ENCODE measurements at regions not wholly inside any gene's neighbourhood (a gene's known extent, or its start where the extent isn't known, plus 50 kb on each side); places are given as distances from the start of the nearest gene placed in this dataset.

DNA sequence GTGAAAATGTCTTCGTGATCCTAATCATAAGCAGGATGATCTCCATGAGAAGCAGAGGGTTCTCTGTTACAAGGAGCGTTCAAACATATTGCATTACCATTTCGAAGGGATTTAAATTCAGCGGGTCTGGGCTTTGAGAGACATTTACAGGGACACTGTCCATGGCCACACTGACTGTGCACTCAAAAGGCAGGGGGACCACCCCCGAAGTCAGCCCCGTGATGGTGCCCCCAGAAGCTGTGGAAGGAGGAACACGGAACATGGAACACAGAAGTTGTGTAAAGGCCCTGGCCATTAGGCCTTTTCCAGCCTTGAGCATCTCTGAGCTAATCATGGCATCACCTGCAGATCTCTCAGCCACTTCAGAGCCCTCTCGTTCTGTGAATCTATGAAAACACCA lies 268.4 kb upstream of the MYT1L start:
- H3K36me3 ChIP-seq (ENCODE audit: control insufficient read depth in 1 of 2, insufficient read depth in 2 of 2, low read depth in 1 of 2, low read length in 2 of 2) = no peaks in the 10 kb centered on the region

DNA sequence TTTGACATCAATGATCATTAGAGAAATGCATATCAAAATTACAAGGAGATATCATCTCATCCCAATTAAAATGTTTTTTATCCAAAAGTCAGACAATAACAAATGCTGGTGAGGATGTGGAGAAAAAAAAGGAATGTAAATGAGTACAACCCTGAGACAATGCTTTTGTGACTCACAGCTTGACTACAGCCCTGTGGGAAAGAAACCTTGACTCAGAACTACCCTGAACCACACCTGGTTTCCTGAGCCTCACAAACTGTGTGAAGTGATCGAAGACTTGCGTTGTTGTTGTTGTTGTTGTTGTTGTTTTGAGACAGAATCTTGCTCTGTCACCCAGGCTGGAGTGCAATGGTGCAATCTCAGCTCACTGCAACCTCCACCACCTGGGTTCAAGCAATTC lies 266.6 kb upstream of the MYT1L start:
- no peak overlapping the region for H2BK12ac ChIP-seq (ENCODE audit: low read length in 2 of 2)
- no peak overlapping the region for H2BK15ac ChIP-seq (ENCODE audit: low read depth, poor library complexity, severe bottlenecking)

More for the DNA sequence above, 268.4 kb upstream of the MYT1L start:
- DNase-seq = no peak
- Histone ChIP-seq H3K79me1 (replicated peaks; ENCODE audit: low read length, poor library complexity, severe bottlenecking) (no peaks in the 10 kb centered on the region), H2BK12ac (ENCODE audit: low read length in 2 of 2) (no peak overlapping the region), H3K27me3 (ENCODE audit: control insufficient read depth in 1 of 2, insufficient read depth in 1 of 2, low read length in 2 of 2) (no peaks in the 10 kb centered on the region), H4K8ac (ENCODE audit: low read length) (no peak overlapping the region), H3K4me1 (ENCODE audit: control insufficient read depth, insufficient read depth, low read depth, low read length) (no peaks in the 10 kb centered on the region), H3K27ac (ENCODE audit: low read length, poor library complexity, severe bottlenecking) (no peak overlapping the region), H2AK5ac (ENCODE audit: low read length, severe bottlenecking) (no peak overlapping the region), H3K14ac (ENCODE audit: low read length in 2 of 2) (no peak overlapping the region), H4K91ac (ENCODE audit: low read length) (no peak overlapping the region), H2BK15ac (ENCODE audit: low read depth, poor library complexity, severe bottlenecking) (no peak overlapping the region), H3K23ac (ENCODE audit: low read length in 2 of 2) (no peak overlapping the region), H2AFZ (ENCODE audit: low read depth, low read length) (no peak overlapping the region), H3K4ac (ENCODE audit: low read depth in 1 of 2, low read length in 2 of 2) (no peak overlapping the region), H2BK5ac (ENCODE audit: low read depth, low read length, poor library complexity, severe bottlenecking) (no peak overlapping the region), H3K4me2 (ENCODE audit: low read length, poor library complexity, severe bottlenecking) (no peak overlapping the region), H3K4me3 (ENCODE audit: insufficient read depth in 1 of 2, low read depth in 1 of 2, low read length in 2 of 2) (no peak overlapping the region), H3K9me3 (ENCODE audit: control insufficient read depth, low read length) (peaks cover 5% of the 10 kb centered on the region), H3K18ac (ENCODE audit: low read depth in 1 of 2, low read length in 2 of 2) (no peak overlapping the region), H3K9ac (ENCODE audit: low read length) (no peak overlapping the region), H2BK120ac (ENCODE audit: low read depth, low read length) (no peak overlapping the region)
- WGBS = 82% methylated on average over 7 of the region's 8 CpGs

DNA sequence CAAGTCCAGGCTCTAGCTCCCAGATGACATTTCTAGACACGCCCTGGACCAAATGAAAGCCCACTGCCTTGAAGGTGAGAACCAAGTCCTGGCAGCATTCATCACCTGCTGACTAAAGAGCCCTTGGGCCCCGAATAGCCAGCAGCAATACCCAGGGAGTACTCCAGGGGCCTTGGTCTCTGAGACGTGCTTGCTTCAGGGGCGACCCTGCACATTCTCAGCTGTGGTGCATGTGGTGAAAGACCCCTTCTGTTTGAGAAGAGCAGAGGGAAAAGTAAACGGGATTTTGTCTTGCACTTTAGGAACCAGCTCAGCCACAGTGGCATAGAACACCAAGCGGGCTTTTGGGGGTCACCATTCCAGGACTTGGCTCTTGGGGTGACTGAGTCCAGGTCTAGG lies 260.5 kb upstream of the MYT1L start:
- Histone ChIP-seq H2BK5ac (ENCODE audit: low read depth, low read length, poor library complexity, severe bottlenecking) (no peak overlapping the region), H4K91ac (ENCODE audit: low read length) (no peak overlapping the region), H3K9me3 (ENCODE audit: control insufficient read depth, low read length) (peaks cover 5% of the 10 kb centered on the region), H4K8ac (ENCODE audit: low read length) (no peak overlapping the region), H2AFZ (ENCODE audit: low read depth, low read length) (no peak overlapping the region), H3K14ac (ENCODE audit: low read length in 2 of 2) (no peak overlapping the region), H3K36me3 (ENCODE audit: control insufficient read depth in 1 of 2, insufficient read depth in 2 of 2, low read depth in 1 of 2, low read length in 2 of 2) (no peaks in the 10 kb centered on the region), H2BK120ac (ENCODE audit: low read depth, low read length) (no peak overlapping the region), H2BK15ac (ENCODE audit: low read depth, poor library complexity, severe bottlenecking) (no peak overlapping the region), H3K27ac (ENCODE audit: low read length, poor library complexity, severe bottlenecking) (no peak overlapping the region), H3K79me1 (replicated peaks; ENCODE audit: low read length, poor library complexity, severe bottlenecking) (no peaks in the 10 kb centered on the region), H3K23ac (ENCODE audit: low read length in 2 of 2) (no peak overlapping the region), H3K4me3 (ENCODE audit: insufficient read depth in 1 of 2, low read depth in 1 of 2, low read length in 2 of 2) (no peak overlapping the region), H3K4me1 (ENCODE audit: control insufficient read depth, insufficient read depth, low read depth, low read length) (no peaks in the 10 kb centered on the region), H2BK12ac (ENCODE audit: low read length in 2 of 2) (no peak overlapping the region), H2AK5ac (ENCODE audit: low read length, severe bottlenecking) (no peak overlapping the region), H3K27me3 (ENCODE audit: control insufficient read depth in 1 of 2, insufficient read depth in 1 of 2, low read length in 2 of 2) (no peaks in the 10 kb centered on the region), H3K9ac (ENCODE audit: low read length) (no peak overlapping the region), H3K18ac (ENCODE audit: low read depth in 1 of 2, low read length in 2 of 2) (no peak overlapping the region), H3K4ac (ENCODE audit: low read depth in 1 of 2, low read length in 2 of 2) (no peak overlapping the region), H3K4me2 (ENCODE audit: low read length, poor library complexity, severe bottlenecking) (no peak overlapping the region)
- no peak for DNase-seq
- 50% methylated on average over 6 of the region's 6 CpGs for WGBS

More for the DNA sequence above, 266.6 kb upstream of the MYT1L start:
- no peak for DNase-seq
- H3K14ac ChIP-seq (ENCODE audit: low read length in 2 of 2) = no peak overlapping the region
- H3K9ac ChIP-seq (ENCODE audit: low read length) = no peak overlapping the region
- no peak overlapping the region for H3K23ac ChIP-seq (ENCODE audit: low read length in 2 of 2)
- H2AFZ ChIP-seq (ENCODE audit: low read depth, low read length) = no peak overlapping the region
- H3K18ac ChIP-seq (ENCODE audit: low read depth in 1 of 2, low read length in 2 of 2) = no peak overlapping the region
- no CpG with 5 or more reads among the region's 2 CpGs for WGBS
- H3K79me1 ChIP-seq (replicated peaks; ENCODE audit: low read length, poor library complexity, severe bottlenecking) = no peaks in the 10 kb centered on the region
- no peak overlapping the region for H2BK5ac ChIP-seq (ENCODE audit: low read depth, low read length, poor library complexity, severe bottlenecking)
- no peak overlapping the region for H3K4me2 ChIP-seq (ENCODE audit: low read length, poor library complexity, severe bottlenecking)
- H3K4ac ChIP-seq (ENCODE audit: low read depth in 1 of 2, low read length in 2 of 2) = no peak overlapping the region
- no peak overlapping the region for H4K8ac ChIP-seq (ENCODE audit: low read length)
- no peak overlapping the region for H2BK120ac ChIP-seq (ENCODE audit: low read depth, low read length)
- H3K36me3 ChIP-seq (ENCODE audit: control insufficient read depth in 1 of 2, insufficient read depth in 2 of 2, low read depth in 1 of 2, low read length in 2 of 2) = no peaks in the 10 kb centered on the region
- H3K27ac ChIP-seq (ENCODE audit: low read length, poor library complexity, severe bottlenecking) = no peak overlapping the region
- no peak overlapping the region for H4K91ac ChIP-seq (ENCODE audit: low read length)
- H3K9me3 ChIP-seq (ENCODE audit: control insufficient read depth, low read length) = peaks cover 5% of the 10 kb centered on the region
- H3K4me3 ChIP-seq (ENCODE audit: insufficient read depth in 1 of 2, low read depth in 1 of 2, low read length in 2 of 2) = no peak overlapping the region
- H3K4me1 ChIP-seq (ENCODE audit: control insufficient read depth, insufficient read depth, low read depth, low read length) = no peaks in the 10 kb centered on the region
- no peaks in the 10 kb centered on the region for H3K27me3 ChIP-seq (ENCODE audit: control insufficient read depth in 1 of 2, insufficient read depth in 1 of 2, low read length in 2 of 2)
- H2AK5ac ChIP-seq (ENCODE audit: low read length, severe bottlenecking) = no peak overlapping the region

GRCh38 chr2:2590841-2591541 lies 259.9 kb upstream of the MYT1L start:
- no peak for DNase-seq
- Histone ChIP-seq H2AK5ac (ENCODE audit: low read length, severe bottlenecking) (no peak overlapping the region), H3K4me2 (ENCODE audit: low read length, poor library complexity, severe bottlenecking) (no peak overlapping the region), H3K9ac (ENCODE audit: low read length) (no peak overlapping the region), H2BK15ac (ENCODE audit: low read depth, poor library complexity, severe bottlenecking) (no peak overlapping the region), H2AFZ (ENCODE audit: low read depth, low read length) (no peak overlapping the region), H3K36me3 (ENCODE audit: control insufficient read depth in 1 of 2, insufficient read depth in 2 of 2, low read depth in 1 of 2, low read length in 2 of 2) (no peaks in the 10 kb centered on the region), H3K9me3 (ENCODE audit: control insufficient read depth, low read length) (peaks cover 2% of the 10 kb centered on the region), H3K27ac (ENCODE audit: low read length, poor library complexity, severe bottlenecking) (no peak overlapping the region), H3K14ac (ENCODE audit: low read length in 2 of 2) (no peak overlapping the region), H3K4ac (ENCODE audit: low read depth in 1 of 2, low read length in 2 of 2) (no peak overlapping the region), H2BK5ac (ENCODE audit: low read depth, low read length, poor library complexity, severe bottlenecking) (no peak overlapping the region), H3K23ac (ENCODE audit: low read length in 2 of 2) (no peak overlapping the region), H4K91ac (ENCODE audit: low read length) (no peak overlapping the region), H3K4me1 (ENCODE audit: control insufficient read depth, insufficient read depth, low read depth, low read length) (no peaks in the 10 kb centered on the region), H3K18ac (ENCODE audit: low read depth in 1 of 2, low read length in 2 of 2) (no peak overlapping the region), H2BK120ac (ENCODE audit: low read depth, low read length) (no peak overlapping the region), H3K27me3 (ENCODE audit: control insufficient read depth in 1 of 2, insufficient read depth in 1 of 2, low read length in 2 of 2) (no peaks in the 10 kb centered on the region), H3K79me1 (replicated peaks; ENCODE audit: low read length, poor library complexity, severe bottlenecking) (no peaks in the 10 kb centered on the region), H2BK12ac (ENCODE audit: low read length in 2 of 2) (no peak overlapping the region), H3K4me3 (ENCODE audit: insufficient read depth in 1 of 2, low read depth in 1 of 2, low read length in 2 of 2) (no peak overlapping the region), H4K8ac (ENCODE audit: low read length) (no peak overlapping the region)
- WGBS = 77% methylated on average over 4 of the region's 4 CpGs

All from mesenchymal stem cell (in vitro differentiated cells and primary cell).